ENCODE measurements at regions not wholly inside any gene's neighbourhood (a gene's known extent, or its start where the extent isn't known, plus 50 kb on each side); places are given as distances from the start of the nearest gene placed in this dataset.

DNA sequence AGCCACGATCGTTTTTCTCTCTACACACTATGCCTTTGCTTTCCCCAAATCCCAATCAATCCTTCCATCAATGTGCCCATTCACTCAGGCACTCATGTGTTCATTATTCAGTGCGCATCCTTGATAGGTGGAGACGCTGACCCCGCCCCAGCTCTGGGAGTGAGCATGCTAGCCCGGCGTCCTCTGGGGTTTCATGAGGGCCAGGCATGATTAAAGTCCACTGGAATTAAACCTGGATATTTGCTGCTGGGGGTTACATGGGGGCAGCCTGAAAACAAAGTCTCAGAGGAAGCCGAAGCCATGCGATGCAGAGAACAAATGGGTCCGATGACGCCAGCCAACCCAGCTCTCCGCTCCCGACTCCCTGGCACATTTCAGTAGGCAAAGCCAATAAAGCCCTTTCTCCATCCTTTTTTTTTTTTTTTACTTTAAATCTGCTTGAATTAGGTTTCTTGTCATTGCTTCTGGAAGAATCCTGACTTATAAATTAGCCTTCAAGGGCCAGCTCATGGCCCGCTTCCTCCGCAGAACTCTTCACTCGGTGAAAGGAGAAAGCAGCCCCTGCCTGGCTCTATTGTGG lies 316.4 kb upstream of the ID2 start:
- no peak overlapping the region for H3K4me3 ChIP-seq (ENCODE audit: low read length)
- no peak for DNase-seq (ENCODE audit: low read depth)
- TF ChIP-seq, protein P1, sequence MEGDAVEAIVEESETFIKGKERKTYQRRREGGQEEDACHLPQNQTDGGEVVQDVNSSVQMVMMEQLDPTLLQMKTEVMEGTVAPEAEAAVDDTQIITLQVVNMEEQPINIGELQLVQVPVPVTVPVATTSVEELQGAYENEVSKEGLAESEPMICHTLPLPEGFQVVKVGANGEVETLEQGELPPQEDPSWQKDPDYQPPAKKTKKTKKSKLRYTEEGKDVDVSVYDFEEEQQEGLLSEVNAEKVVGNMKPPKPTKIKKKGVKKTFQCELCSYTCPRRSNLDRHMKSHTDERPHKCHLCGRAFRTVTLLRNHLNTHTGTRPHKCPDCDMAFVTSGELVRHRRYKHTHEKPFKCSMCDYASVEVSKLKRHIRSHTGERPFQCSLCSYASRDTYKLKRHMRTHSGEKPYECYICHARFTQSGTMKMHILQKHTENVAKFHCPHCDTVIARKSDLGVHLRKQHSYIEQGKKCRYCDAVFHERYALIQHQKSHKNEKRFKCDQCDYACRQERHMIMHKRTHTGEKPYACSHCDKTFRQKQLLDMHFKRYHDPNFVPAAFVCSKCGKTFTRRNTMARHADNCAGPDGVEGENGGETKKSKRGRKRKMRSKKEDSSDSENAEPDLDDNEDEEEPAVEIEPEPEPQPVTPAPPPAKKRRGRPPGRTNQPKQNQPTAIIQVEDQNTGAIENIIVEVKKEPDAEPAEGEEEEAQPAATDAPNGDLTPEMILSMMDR (conservative IDR thresholded peaks at IDR 0.05; ENCODE audit: low read depth, low read length), result no peak

DNA sequence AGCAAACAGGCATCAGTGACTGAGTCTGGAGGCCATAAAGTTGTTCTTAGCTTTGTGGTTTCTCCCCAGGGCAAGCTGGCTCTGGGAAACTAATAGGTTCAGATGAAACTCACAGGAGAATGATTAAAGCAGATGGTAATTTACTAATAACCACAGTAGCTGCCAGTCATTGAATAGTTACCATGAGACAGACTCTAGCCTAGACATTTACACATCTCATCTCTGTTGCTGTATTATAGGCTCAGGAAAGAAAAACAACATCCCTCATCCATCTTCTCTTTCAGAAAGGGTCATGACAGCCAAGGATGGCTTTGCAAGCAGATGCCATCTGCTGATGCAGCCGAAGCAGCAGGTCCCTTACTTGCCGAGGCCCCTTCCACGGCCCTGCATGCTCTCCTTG lies 314.0 kb upstream of the ID2 start:
- no peak for DNase-seq (ENCODE audit: low read depth)
- TF ChIP-seq, protein P1 (conservative IDR thresholded peaks at IDR 0.05; ENCODE audit: low read depth, low read length), result no peak
- H3K4me3 ChIP-seq (ENCODE audit: low read length), result no peak overlapping the region

DNA sequence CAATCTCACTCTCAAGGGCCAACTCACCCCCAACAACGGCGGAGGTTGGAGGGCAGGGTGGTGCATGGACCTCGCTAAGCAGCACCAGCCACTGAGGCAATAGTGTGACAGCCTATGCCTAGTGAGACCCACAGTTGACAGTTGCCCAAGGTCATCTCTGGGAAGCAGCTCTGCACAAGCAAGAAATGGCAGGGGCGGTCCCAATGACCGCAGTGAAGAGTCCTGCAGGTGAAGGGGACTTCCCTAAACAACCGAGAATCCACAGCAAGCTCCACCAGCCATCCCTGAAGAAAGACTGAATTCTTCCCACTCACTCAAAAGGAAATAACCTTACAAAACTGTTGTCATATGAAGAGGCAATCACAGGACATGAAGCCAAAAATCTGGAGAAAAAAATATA lies 313.4 kb upstream of the ID2 start:
- no peak for DNase-seq (ENCODE audit: low read depth)
- H3K4me3 ChIP-seq (ENCODE audit: low read length), result no peak overlapping the region
- TF ChIP-seq, protein P1 (conservative IDR thresholded peaks at IDR 0.05; ENCODE audit: low read depth, low read length), result no peak

DNA sequence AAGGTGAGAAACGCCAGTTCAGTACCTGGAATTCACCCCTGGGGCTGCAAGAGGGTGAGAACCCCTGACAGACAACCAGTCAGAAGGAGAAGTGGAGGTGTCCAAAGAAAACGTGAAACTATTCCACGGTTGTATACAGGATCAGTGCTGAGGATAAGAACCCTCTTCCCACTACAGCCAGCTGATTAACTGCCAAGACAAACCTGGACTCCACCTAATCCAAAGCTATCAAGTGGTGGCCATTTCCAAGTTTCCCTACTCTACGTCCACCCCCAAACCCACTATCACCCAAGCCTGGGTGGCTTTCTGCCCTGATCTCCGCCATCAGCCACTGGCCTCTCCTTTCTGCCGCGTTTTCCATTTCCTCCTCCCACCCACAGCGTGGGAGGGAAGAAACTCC lies 312.3 kb upstream of the ID2 start:
- no peak overlapping the region for H3K4me3 ChIP-seq (ENCODE audit: low read length)
- no peak for DNase-seq (ENCODE audit: low read depth)
- TF ChIP-seq, protein P1 (conservative IDR thresholded peaks at IDR 0.05; ENCODE audit: low read depth, low read length), result no peak

DNA sequence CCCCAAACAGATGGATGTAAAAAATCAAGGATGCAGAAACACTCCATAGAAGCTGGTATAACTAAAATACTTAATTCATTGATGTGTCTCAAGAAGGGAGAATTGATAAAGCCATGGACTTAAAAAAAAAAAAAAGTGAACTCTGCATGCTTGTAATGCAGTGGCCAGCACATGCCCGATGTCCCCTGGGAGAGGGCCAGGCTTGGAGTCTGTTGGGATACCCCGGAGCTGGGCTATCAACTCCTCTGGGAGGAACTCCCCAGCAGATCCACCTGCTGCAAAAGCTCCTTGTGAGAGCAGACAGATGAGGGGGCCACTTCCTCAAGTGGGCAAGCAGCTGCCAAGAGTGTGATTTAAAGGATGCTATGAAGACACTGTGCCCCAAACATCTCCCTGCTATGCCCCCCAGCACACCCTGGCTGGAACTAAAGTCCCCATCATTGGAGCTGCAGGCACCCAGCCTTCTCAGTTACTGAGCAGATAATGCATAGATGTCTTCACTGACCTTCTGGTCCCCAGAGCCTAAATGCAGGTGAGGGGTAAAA lies 311.5 kb upstream of the ID2 start:
- no peak for DNase-seq (ENCODE audit: low read depth)
- no peak overlapping the region for H3K4me3 ChIP-seq (ENCODE audit: low read length)
- TF ChIP-seq, protein P1 (conservative IDR thresholded peaks at IDR 0.05; ENCODE audit: low read depth, low read length), result no peak

DNA sequence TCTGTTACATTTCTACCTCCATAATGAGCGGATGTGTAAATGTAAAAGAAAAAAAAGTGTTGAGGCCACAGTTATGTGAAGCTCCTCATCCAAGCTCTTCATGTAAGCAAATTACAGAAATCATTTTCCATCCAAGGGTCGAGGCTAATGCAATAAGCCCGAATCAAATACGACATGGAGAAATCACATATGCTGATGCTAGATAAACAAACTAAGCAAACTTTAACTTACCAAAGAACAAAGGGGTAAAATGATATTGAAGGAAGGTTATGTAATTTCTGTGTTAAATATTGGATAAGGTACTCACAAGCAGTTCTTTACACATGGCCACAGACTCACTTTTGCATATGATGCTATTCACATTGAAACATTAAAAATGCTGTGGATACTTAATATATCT lies 310.2 kb upstream of the ID2 start:
- TF ChIP-seq, protein P1 (conservative IDR thresholded peaks at IDR 0.05; ENCODE audit: low read depth, low read length), result no peak
- DNase-seq (ENCODE audit: low read depth), result no peak

DNA sequence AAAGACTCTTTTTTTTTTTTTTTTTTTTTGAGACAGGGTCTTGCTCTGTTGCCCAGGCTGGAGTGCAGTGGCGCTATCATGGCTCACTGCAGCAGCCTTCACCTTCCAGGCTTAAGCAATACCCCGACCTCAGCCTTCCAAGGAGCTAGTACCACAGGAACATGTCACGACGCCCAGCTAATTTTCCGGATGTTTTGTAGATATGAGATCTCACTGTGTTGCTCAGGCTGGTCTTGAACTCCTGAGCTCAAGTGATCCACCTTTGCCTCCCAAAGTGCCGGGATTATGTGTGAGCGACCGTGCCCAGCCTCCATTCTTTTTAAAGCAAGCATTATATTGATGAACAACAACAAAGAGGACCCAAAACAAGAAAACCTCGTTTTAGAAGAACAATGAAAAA lies 307.1 kb upstream of the ID2 start:
- H3K4me3 ChIP-seq (ENCODE audit: low read length), result no peak overlapping the region
- TF ChIP-seq, protein P1 (conservative IDR thresholded peaks at IDR 0.05; ENCODE audit: low read depth, low read length), result no peak
- no peak for DNase-seq (ENCODE audit: low read depth)

More for the DNA sequence above, 310.2 kb upstream of the ID2 start:
- no peak overlapping the region for H3K4me3 ChIP-seq (ENCODE audit: low read length)

Measured in retinal pigment epithelial cell (primary cell).